GM10248 (cell line): ENCODE measurements at regions not wholly inside any gene's neighbourhood (a gene's known extent, or its start where the extent isn't known, plus 50 kb on each side); places are given as distances from the start of the nearest gene placed in this dataset.

Experiments
- CTCF ChIA-PET: fragments of 300-600 bp; sonication (Branson Sonifier 250); formaldehyde crosslinking; extraction: SDS; loops from one replicate; lab custom pipeline; 2021; ENCODE audit warnings: antibody characterized with exemption; lab: Yijun Ruan, JAX
- POLR2A ChIA-PET: fragments of 350-650 bp; sonication (Branson Sonifier 250); formaldehyde crosslinking; extraction: SDS; loops from one replicate; lab custom pipeline; 2020; ENCODE audit warnings: antibody characterized with exemption; lab: Yijun Ruan, JAX
- DNase-seq: peaks from one replicate; pipeline ENCODE4 v3.0.0; 2012; ENCODE audit errors: extremely low spot score
- CTCF ChIP-seq: IDR thresholded peaks from 2 replicates; pipeline ENCODE4 v1.5.1; 2012; ENCODE audit warnings: mild to moderate bottlenecking, low read depth; ENCODE audit errors: extremely low read depth, missing control alignments, control extremely low read depth

DNA sequence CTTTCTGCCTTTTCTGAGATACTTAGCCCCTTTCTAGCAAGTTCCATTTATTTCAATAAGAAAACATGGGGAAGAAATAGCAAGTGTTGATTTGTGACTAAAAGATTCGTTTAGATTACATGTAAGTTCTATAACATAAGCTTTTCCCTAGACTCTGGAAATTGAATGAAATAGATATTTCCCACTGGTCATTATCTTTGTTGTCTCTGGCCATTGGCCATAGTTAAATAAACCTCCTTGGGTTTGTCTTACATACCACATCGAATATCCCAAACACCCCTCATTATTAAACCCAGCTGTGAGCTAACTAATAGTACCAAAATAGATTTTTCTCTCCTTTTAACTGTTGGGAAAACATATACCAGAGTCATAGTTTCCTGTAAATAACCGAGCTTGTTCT is 534.8 kb downstream of the IQCM start:
- DNase-seq = no peak
- TF ChIP-seq CTCF = no peak
- CTCF ChIA-PET = interaction anchor here (1.2 to 1.5 kb wide), 2 partner anchors 16 to 32 kb away, joined by 3 read pairs; no protein-coding TSS in a partner anchor
- POLR2A ChIA-PET = no interaction called here

DNA sequence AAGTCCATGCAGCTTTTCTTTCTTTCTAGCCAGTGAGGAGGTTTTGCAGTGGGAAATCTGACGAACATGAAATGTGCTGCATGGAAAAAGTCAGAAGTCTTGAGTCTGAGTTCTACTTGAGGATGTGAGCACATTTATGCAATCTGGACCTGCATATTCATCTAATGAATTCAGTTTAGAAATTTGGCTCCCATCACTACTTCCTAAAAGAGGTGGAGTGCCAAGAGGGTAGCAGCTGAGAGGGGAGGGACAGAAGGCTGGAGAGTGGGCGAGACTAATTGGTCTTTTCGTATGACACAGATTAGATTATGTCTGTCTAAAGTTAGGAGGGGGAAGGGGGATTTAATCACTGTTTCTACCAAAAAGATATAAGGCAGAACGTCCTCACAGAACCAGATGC is 535.9 kb downstream of the IQCM start:
- no peak for TF ChIP-seq CTCF
- ChIA-PET POLR2A (no interaction called here), CTCF (interaction anchor here (1.1 kb wide), 2 partner anchors 10 to 15 kb away, joined by 3 read pairs; no protein-coding TSS in a partner anchor)
- DNase-seq = no peak

- no peak for DNase-seq
- CTCF ChIA-PET = interaction anchor here (1.1 kb wide), 2 partner anchors 10 to 15 kb away, joined by 3 read pairs; no protein-coding TSS in a partner anchor
- POLR2A ChIA-PET = no interaction called here
- TF ChIP-seq CTCF = no peak
Measured at GRCh38 chr4:149279331-149279730, 536.3 kb downstream of the IQCM start.

GRCh38 chr4:149277705-149278104 is 537.9 kb downstream of the IQCM start:
- ChIA-PET POLR2A (no interaction called here), CTCF (interaction anchor here (1.0 kb wide), 1 partner anchor 8 kb away, joined by 3 read pairs; no protein-coding TSS in a partner anchor)
- TF ChIP-seq CTCF = no peak
- DNase-seq = no peak

DNA sequence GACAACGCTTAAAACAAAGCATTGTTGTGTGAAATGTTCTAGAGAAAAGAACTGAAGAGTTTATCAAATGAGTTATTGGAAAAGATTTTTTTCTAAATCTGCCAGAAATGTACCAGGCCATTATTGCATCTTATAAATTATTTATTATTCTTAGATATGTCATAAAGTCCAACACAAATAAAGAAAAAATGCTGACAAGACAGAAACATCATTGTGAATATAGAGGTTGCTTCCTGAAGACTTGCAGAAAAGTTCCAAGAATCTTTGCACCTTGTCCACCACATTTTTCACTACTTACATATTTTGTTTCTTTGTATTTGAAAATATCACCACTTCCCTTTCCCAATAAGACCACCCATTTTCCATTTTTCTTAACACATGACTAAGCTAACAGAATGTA is 545.8 kb downstream of the IQCM start:
- CTCF ChIA-PET = no interaction called here
- no peak for TF ChIP-seq CTCF
- DNase-seq = no peak
- POLR2A ChIA-PET = no interaction called here

DNA sequence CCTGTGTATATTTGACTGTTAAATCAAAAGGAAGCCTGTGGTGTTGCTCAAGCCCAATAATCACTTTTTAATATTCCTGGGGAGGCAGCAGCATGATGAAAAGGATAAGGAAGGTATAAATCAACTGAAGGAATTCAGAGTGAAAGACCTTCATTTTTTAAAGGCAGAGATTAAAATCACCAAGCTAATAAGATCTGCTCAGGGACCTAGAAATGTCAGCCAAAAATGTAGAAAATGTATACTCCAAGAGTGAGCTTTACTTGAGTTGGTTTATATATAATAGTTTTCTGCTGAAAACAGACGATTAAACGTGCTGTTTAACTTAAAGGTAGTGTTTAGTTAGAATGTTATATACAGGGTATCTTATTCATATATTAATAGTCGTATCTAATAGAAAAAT is 549.3 kb downstream of the IQCM start:
- CTCF ChIA-PET = interaction anchor here (0.8 to 1.8 kb wide), 3 partner anchors 9 to 17 kb away, joined by 3 read pairs; no protein-coding TSS in a partner anchor
- no peak for DNase-seq
- POLR2A ChIA-PET = no interaction called here

More for the DNA sequence above, 549.3 kb downstream of the IQCM start:
- no peak for TF ChIP-seq CTCF
